GM18907 (cell line): ENCODE measurements at regions not wholly inside any gene's neighbourhood (a gene's known extent, or its start where the extent isn't known, plus 50 kb on each side); places are given as distances from the start of the nearest gene placed in this dataset.

ENCODE experiments used
- ATAC-seq: cut with Tn5 transposase; IDR thresholded peaks from one replicate; pipeline ENCODE4 v1.9.1; 2021; ENCODE audit warnings: mild to moderate bottlenecking, moderate library complexity; ENCODE audit not compliant: unreplicated experiment

GRCh38 chr2:200725596-200725995 lies 86.1 kb upstream of the BZW1 start:
- ATAC-seq, result no peak

DNA sequence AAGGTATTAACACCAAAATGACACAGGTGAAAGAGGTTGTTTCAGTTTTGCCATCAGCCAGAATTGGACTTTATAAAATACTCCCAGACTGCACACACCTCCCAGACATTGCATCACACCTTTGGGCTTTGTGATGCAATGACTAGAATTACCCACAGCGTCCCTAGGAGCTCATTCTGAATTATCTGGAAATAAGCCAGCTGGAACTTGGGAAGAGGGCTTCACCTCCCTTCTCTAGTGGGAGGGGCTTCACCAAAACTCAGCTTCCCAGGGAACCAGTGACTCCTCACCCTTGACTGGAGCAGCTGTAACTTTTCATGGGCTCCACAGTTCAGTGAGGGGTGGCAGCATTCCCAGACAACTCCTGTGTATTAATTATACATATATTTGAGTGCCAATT lies 83.1 kb upstream of the BZW1 start:
- ATAC-seq, result no peak

DNA sequence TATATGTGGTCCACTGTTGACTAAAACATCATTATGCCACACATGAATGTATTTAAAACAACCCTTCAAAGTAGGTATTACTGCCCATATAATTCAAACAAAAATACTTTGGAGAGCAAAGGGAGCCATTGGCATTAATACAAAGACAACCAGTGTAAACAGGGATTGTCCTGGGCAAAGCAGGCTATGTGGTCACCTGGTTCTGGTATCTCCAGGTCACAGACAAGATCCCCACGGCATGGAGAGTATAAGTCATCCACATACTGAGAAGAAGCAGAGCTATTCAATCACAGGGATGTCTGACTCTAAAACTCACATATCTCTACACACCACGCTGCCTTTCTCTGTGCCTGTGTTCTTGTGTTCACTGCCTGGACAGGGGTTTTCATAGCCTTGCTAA lies 81.4 kb upstream of the BZW1 start:
- no peak for ATAC-seq

GRCh38 chr2:200730960-200731359 lies 80.8 kb upstream of the BZW1 start:
- ATAC-seq, result no peak

DNA sequence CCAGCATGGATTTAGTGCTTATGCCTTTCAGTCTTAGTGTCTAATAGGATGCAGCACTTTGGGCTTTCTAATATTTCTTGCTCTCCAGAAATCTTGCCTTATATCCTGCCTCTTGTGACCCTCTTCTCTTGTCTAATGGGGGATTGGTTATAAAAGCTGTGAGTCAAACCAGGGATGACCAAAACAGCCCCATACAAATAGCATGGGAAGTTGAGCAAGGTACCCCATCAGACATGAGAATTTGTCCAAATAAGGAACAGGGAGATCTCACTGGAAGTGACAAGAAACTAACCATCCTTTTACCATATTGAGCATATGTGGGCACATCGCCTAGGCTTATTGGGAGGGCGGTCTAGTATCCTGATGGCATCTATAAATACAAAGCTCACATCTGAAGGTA lies 78.8 kb upstream of the BZW1 start:
- no peak for ATAC-seq

DNA sequence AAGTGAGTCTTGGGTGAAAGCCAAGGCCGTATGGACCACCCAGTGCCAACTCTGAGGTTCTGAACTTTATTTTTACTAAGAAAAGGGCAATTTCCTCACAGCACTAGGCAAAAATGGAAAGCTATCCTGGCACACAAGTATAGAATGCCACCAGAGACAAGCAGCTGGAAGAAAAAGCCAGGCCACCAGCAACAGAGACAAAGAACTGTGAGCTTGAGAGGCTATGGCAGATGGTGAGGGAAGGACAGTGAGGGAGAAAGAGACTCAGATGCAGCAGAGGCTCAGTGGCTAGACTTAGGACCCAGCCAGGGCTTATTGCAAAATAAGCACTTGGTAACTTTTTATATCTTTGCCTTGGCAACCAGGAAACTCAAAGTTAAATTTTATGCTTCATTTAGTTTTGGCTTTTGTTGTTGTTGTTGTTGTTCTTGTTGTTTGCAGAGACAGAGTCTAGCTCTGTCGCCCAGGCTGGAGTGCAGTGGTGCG lies 78.0 kb upstream of the BZW1 start:
- ATAC-seq, result no peak

GRCh38 chr2:200735061-200735460 lies 76.6 kb upstream of the BZW1 start:
- no peak for ATAC-seq

DNA sequence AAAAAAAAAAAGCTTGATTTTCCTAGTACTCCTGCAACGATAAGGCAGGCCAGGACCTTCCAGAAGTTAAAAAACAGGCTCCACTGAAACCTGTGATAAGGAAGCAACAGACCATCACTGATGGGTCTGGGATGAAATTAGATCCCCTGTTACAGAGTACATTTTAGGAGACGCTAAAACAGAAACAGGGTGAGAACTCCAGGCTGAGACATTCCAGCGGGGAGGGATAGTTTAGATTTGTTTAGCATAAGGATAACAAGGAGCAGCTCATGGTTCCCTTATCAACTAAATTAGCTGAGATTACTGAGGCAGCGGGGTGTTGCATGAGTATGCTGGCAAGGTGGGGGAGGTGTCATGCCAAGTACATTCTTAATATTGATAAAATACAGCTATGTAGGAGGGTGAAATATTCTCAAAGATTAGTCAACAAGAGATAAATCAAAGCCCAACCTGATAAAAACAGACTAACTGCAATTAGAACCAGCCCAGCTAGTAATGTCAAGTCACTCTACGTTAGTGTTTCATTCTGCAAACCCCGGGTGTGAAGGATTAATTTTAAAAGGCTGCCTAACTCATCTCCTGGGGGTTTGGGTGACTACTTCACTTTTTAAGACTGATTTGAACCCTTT lies 75.0 kb upstream of the BZW1 start:
- no peak for ATAC-seq

DNA sequence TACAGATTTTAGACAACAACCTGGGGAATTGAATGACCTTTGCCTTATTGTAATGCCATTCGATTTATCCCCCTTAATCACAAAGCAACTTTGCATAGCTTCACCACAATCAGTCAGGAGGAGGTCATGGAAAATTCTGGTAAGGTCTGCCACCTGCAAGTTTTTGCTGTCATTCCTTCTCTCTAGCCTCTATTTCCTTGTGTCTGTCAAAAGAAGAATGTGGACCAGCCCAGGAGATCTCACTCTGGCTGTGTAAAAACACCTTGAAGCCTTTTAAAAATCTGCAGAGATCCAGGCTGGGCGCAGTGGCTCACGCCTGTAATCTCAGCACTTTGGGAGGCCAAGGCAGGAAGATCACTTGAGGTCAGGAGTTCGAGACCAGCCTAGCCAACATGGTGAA lies 74.1 kb upstream of the BZW1 start:
- ATAC-seq, result no peak

DNA sequence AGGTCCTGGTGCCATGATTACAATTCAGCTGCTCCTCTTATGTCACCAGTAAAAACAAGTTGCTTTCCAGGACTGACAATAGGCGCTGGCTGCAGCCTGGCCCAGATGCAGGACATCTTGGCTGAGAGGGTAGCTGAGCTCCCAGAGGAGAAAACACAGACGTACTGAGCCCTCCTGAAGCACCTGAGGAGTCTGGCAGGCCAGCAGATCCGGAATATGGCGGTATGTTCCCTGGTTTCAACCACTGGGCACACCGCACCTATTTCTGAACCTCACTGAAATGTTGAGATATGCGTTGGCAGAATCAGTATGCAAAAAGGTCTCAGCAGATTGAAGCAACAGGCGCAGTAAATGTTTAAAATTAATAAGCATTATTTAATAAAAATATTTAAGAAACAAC lies 73.1 kb upstream of the BZW1 start:
- ATAC-seq, result no peak

- no peak for ATAC-seq
Measured at GRCh38 chr2:200740907-200741306, 70.8 kb upstream of the BZW1 start.

GRCh38 chr2:200741468-200742202 lies 70.1 kb upstream of the BZW1 start:
- no peak for ATAC-seq

DNA sequence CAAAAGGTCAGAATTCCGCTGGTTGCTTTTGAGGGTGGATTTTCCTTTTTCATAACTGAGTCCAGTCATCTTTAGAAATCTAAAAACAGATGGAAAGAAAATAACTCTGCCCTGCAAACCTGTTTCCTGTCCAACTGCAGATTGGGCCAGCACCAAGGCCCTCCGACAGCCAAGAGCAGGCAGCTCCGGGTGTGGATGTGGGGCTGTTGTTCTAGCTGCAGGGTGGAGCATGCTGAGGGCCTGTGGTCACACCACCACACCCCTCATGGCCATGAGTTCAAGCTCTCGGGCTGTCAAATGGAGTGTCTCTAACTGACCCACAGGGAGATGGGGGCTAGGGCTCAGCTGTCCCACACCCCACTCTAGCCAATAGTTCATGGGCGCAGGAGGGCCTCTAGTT lies 69.3 kb upstream of the BZW1 start:
- ATAC-seq, result no peak

DNA sequence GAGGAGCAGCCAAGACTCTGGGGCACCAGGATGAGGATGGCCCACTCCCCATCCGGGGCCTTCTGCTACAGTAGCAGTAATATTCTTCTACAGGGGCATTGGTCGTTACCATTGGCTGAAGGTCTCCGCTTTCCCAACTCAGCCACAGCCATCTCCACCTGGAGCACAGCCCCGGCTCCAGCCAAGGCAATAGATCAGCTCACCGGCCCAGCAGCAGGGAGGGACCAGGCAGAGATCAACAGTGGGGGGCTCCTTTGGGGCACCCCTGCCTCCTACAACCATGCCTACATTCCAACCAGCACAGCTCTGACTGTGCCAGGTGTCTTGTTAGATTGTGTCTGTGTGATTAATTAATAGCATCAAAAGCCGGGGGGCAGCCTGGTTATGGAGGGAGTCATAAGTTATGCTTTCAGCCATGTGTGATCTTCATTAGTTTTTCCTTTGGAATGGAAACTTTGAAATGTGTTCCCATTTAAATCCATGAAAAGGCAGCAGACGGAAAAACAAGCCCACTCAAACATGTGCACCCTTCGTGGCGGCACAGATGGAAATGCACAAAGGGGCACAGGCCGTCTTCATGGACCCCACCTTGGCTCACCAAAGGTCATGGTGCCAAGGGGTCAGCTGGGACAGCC lies 68.6 kb upstream of the BZW1 start:
- no peak for ATAC-seq

DNA sequence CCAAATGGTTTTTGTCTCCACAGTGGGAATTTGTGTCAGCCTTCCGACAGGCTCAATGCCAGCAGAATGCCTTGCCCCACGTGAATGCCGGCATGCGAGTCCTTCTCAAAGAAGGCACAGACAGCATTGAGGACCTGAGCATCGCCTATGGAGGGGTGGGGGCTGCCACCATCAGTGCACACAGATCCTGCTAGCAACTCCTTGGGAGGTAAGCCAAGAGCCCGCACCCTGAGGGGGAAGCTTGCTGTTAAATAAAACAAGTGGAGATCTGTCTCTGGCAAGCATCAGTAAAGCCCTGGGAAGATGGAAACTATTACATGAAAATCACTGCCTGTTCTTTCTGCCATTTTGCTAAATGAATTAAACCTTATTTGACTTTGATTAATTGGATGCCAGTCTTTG lies 67.5 kb upstream of the BZW1 start:
- no peak for ATAC-seq

GRCh38 chr2:200746301-200746700 lies 65.4 kb upstream of the BZW1 start:
- no peak for ATAC-seq

GRCh38 chr2:200747668-200748618 lies 63.8 kb upstream of the BZW1 start:
- ATAC-seq, result no peak

DNA sequence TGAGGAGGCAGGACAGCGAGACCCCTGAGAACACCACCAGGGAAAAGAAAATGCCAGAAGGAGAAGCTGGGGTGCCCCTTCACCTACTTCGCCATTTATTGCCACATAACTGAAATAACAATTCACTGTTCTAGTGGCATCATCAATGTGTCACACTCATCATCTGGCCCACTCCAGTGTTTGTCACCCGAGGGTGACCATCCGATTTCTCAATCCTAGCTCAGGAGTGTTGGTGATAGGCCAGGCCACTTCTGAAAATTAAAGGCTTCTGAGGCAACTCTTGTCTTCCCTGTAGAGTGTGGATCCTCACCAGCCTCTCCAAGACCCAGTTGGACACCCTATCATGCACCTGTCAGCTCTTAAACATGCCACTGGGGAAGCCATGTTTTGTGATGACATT lies 62.9 kb upstream of the BZW1 start:
- no peak for ATAC-seq

DNA sequence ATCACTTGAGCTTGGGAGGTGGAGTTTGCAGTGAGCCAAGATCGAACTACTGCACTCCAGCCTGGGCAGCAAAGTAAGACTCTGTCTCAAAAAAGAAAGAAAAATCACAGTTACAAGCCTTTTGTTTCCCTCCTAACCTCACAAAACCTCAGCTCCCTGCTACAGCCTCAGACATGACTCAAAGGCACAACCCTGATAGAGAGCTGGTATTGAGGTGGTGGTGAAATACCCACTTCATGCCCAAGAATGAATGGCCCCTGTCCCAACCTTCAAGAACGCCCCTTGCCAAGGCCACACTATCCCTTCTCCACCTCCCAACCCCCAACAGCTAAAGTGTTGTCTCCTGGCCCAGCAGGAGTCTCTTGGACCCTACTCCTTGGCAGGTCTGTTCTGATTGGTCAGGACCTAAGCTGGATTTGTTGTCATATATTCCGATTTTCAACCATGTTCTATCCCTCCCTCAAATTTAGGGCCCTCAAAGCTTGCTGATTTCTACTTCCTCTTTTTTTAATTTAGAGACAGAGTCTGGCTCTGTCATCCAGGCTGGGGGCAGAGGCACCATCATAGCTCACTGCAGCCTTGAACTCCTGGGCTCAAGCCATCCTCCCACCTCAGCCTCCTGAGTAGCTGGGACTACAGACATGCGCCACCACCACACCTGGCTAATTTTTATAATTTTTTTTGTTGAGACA lies 61.9 kb upstream of the BZW1 start:
- ATAC-seq, result no peak

DNA sequence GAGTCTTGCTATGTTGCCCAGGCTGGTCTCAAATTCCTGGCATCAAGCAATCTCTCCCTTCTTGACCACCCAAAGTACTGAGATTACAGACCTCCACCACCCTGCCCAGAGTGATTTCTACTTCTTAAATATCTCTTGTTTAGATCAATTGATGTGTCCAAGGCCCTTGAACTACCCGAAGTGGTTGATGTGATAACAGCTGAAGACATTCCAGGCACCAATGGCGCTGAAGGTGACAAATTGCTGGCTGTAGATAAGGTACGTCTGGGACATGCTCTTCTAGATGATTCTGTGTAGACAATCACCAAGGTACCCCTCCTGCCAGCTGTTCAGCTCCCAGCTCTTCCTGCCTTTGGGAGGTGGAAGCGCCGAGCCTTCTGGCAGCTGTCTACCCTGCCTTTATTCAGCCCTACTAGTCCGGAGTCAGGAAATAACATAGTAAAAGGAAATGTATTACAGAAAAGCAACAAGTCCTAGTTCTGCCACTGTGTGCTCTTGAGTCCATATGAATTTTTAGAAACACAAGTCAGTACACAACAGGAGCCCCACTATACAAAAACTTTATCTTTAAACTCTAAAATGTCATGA lies 61.3 kb upstream of the BZW1 start:
- ATAC-seq, result no peak
